ENCODE measurements at regions not wholly inside any gene's neighbourhood (a gene's known extent, or its start where the extent isn't known, plus 50 kb on each side); places are given as distances from the start of the nearest gene placed in this dataset.

- Histone ChIP-seq H3K27ac (ENCODE audit: low read depth, low read length) (peak overlapping the region; percentile 63), H3K27me3 (ENCODE audit: control insufficient read depth, insufficient read depth, low read length) (no peaks in the 10 kb centered on the region), H3K9me3 (ENCODE audit: control insufficient read depth, insufficient read depth, low read length) (no peaks in the 10 kb centered on the region), H3K4me3 (ENCODE audit: low read depth, low read length) (no peak overlapping the region)
- TF ChIP-seq CTCF (IDR thresholded peaks at IDR 0.05; ENCODE audit: low read depth, low read length), result no peak
- peak; percentile 59 for DNase-seq (ENCODE audit: low read depth, low spot score)
- ChIA-PET POLR2A (interaction anchor here (1.1 kb wide), 2 partner anchors 44 to 332 kb away, joined by 3 to 6 read pairs; partner anchors contain the start of gene NFKBIZ), CTCF (interaction anchor here (0.5 to 2.7 kb wide), 4 partner anchors 44 to 577 kb away, joined by 3 to 15 read pairs (median 6); no protein-coding TSS in a partner anchor)
Observed at GRCh38 chr3:102181175-102181920, 253.5 kb upstream of the ZPLD1 start.

- CTCF ChIA-PET, result interaction anchor here (1.4 to 2.7 kb wide), 2 partner anchors 43 to 47 kb away, joined by 4 to 15 read pairs; no protein-coding TSS in a partner anchor
- Histone ChIP-seq H3K27ac (ENCODE audit: low read depth, low read length) (peak overlapping the region; percentile 69), H3K4me3 (ENCODE audit: low read depth, low read length) (no peak overlapping the region), H3K9me3 (ENCODE audit: control insufficient read depth, insufficient read depth, low read length) (no peaks in the 10 kb centered on the region), H3K27me3 (ENCODE audit: control insufficient read depth, insufficient read depth, low read length) (no peaks in the 10 kb centered on the region)
- DNase-seq (ENCODE audit: low read depth, low spot score), result no peak
- POLR2A ChIA-PET, result interaction anchor here (1.1 kb wide), 1 partner anchor 333 kb away, joined by 6 read pairs; the partner anchor contains the start of gene NFKBIZ
- TF ChIP-seq CTCF (IDR thresholded peaks at IDR 0.05; ENCODE audit: low read depth, low read length), result no peak
Observed at GRCh38 chr3:102182162-102182561, 252.7 kb upstream of the ZPLD1 start.

- Histone ChIP-seq H3K4me3 (ENCODE audit: low read depth, low read length) (no peak overlapping the region), H3K9me3 (ENCODE audit: control insufficient read depth, insufficient read depth, low read length) (no peaks in the 10 kb centered on the region), H3K27ac (ENCODE audit: low read depth, low read length) (no peak overlapping the region), H3K27me3 (ENCODE audit: control insufficient read depth, insufficient read depth, low read length) (no peaks in the 10 kb centered on the region)
- no peak for DNase-seq (ENCODE audit: low read depth, low spot score)
- CTCF ChIA-PET, result interaction anchor here (0.6 to 2.7 kb wide), 2 partner anchors 42 to 353 kb away, joined by 3 to 15 read pairs; no protein-coding TSS in a partner anchor
- no peak for TF ChIP-seq CTCF (IDR thresholded peaks at IDR 0.05; ENCODE audit: low read depth, low read length)
- POLR2A ChIA-PET, result no interaction called here
Observed at GRCh38 chr3:102183186-102183585, 251.6 kb upstream of the ZPLD1 start.

GRCh38 chr3:102183623-102184022 is 251.2 kb upstream of the ZPLD1 start:
- CTCF ChIA-PET, result interaction anchor here (0.6 to 2.7 kb wide), 2 partner anchors 42 to 354 kb away, joined by 3 to 15 read pairs; no protein-coding TSS in a partner anchor
- DNase-seq (ENCODE audit: low read depth, low spot score), result no peak
- Histone ChIP-seq H3K9me3 (ENCODE audit: control insufficient read depth, insufficient read depth, low read length) (no peaks in the 10 kb centered on the region), H3K4me3 (ENCODE audit: low read depth, low read length) (no peak overlapping the region), H3K27ac (ENCODE audit: low read depth, low read length) (no peak overlapping the region), H3K27me3 (ENCODE audit: control insufficient read depth, insufficient read depth, low read length) (no peaks in the 10 kb centered on the region)
- POLR2A ChIA-PET, result no interaction called here
- no peak for TF ChIP-seq CTCF (IDR thresholded peaks at IDR 0.05; ENCODE audit: low read depth, low read length)

DNA sequence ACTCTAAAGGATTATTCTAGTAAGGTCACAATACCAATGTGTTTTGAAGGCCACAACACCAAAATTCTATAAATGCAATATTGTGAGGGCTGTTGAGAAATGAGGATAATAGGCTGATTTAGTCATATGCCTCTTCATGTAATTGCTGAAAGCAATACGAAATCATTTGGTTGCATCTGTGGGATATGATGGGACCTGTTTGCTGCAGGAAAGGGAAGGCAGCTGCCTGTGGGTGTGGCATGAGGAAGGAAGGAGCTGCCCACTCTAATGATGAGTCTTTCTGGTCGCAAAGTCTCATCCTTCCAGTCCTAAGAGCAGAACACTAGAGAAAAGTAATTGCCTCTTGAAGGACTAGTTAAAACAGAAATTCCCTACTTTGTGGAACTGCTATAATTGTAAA is 245.3 kb upstream of the ZPLD1 start:
- DNase-seq (ENCODE audit: low read depth, low spot score), result no peak
- no peak overlapping the region for H3K4me3 ChIP-seq (ENCODE audit: low read depth, low read length)
- no peak for TF ChIP-seq CTCF (IDR thresholded peaks at IDR 0.05; ENCODE audit: low read depth, low read length)
- ChIA-PET POLR2A (interaction anchor here (1.0 kb wide), 1 partner anchor 9 kb away, joined by 7 read pairs; no protein-coding TSS in a partner anchor), CTCF (no interaction called here)
- no peak overlapping the region for H3K27ac ChIP-seq (ENCODE audit: low read depth, low read length)
- no peaks in the 10 kb centered on the region for H3K27me3 ChIP-seq (ENCODE audit: control insufficient read depth, insufficient read depth, low read length)
- H3K9me3 ChIP-seq (ENCODE audit: control insufficient read depth, insufficient read depth, low read length), result no peaks in the 10 kb centered on the region

Measured in AG04450 (cell line).